HG03469 (cell line): ENCODE measurements at regions not wholly inside any gene's neighbourhood (a gene's known extent, or its start where the extent isn't known, plus 50 kb on each side); places are given as distances from the start of the nearest gene placed in this dataset.
"Not testable (repeated sequence)": the region's sequence is repeated elsewhere in the genome, so short reads cannot be mapped to it uniquely, and the experiment has no call there.

ENCODE experiments used
- ATAC-seq: cut with Tn5 transposase; IDR thresholded peaks from one replicate; pipeline ENCODE4 v1.9.1; 2021; ENCODE audit warnings: mild to moderate bottlenecking, moderate library complexity, moderate number of reproducible peaks; ENCODE audit not compliant: unreplicated experiment

GRCh38 chr3:181917027-181917426 is 205.3 kb downstream of the SOX2 start:
- ATAC-seq, result no peak

GRCh38 chr3:181919375-181919774 is 207.7 kb downstream of the SOX2 start:
- no peak for ATAC-seq

- ATAC-seq, result no peak
Observed at GRCh38 chr3:181920409-181920808, 208.7 kb downstream of the SOX2 start.

GRCh38 chr3:181921220-181921619 is 209.5 kb downstream of the SOX2 start:
- peak; percentile 94 for ATAC-seq

GRCh38 chr3:181925841-181926240 is 214.1 kb downstream of the SOX2 start:
- not testable (repeated sequence) for ATAC-seq

- no peak for ATAC-seq
Observed at GRCh38 chr3:181929501-181929900, 217.8 kb downstream of the SOX2 start.

- peak; percentile 39 for ATAC-seq
Observed at GRCh38 chr3:181930105-181930504, 218.4 kb downstream of the SOX2 start.

GRCh38 chr3:181932039-181932438 is 220.3 kb downstream of the SOX2 start:
- peak; percentile 68 for ATAC-seq

- no peak for ATAC-seq
Observed at GRCh38 chr3:181933052-181933618, 221.4 kb downstream of the SOX2 start.

- no peak for ATAC-seq
Observed at GRCh38 chr3:181935915-181936314, 224.2 kb downstream of the SOX2 start.

GRCh38 chr3:181936774-181937173 is 225.0 kb downstream of the SOX2 start:
- no peak for ATAC-seq

GRCh38 chr3:181938580-181938979 is 226.9 kb downstream of the SOX2 start:
- ATAC-seq, result not testable (repeated sequence)

- no peak for ATAC-seq
Observed at GRCh38 chr3:181940703-181941102, 229.0 kb downstream of the SOX2 start.

GRCh38 chr3:181941250-181941649 is 229.5 kb downstream of the SOX2 start:
- peak; percentile 89 for ATAC-seq

GRCh38 chr3:181943285-181943684 is 231.6 kb downstream of the SOX2 start:
- ATAC-seq, result no peak

- no peak for ATAC-seq
Observed at GRCh38 chr3:181947606-181948005, 235.9 kb downstream of the SOX2 start.

- ATAC-seq, result no peak
Observed at GRCh38 chr3:181948286-181948685, 236.6 kb downstream of the SOX2 start.

- no peak for ATAC-seq
Observed at GRCh38 chr3:181952221-181952620, 240.5 kb downstream of the SOX2 start.

- ATAC-seq, result no peak
Observed at GRCh38 chr3:181952929-181953328, 241.2 kb downstream of the SOX2 start.

- ATAC-seq, result no peak
Observed at GRCh38 chr3:181955566-181955965, 243.8 kb downstream of the SOX2 start.

GRCh38 chr3:181956122-181956521 is 244.4 kb downstream of the SOX2 start:
- ATAC-seq, result no peak

GRCh38 chr3:181966393-181966792 is 254.7 kb downstream of the SOX2 start:
- ATAC-seq, result no peak

- ATAC-seq, result no peak
Observed at GRCh38 chr3:181969925-181970324, 258.2 kb downstream of the SOX2 start.
